B cell (primary cell): ENCODE measurements at regions not wholly inside any gene's neighbourhood (a gene's known extent, or its start where the extent isn't known, plus 50 kb on each side); places are given as distances from the start of the nearest gene placed in this dataset.

Experiments used
- EZH2 ChIP-seq: IDR thresholded peaks from 2 replicates; pipeline ENCODE4 v1.6.1; 2012; ENCODE audit warnings: borderline replicate concordance, low read depth, mild to moderate bottlenecking, moderate library complexity, low read length; ENCODE audit not compliant: insufficient read depth, poor library complexity, severe bottlenecking
- TF ChIP-seq, protein P1 (sequence below): fragments of 200-600 bp; IDR thresholded peaks from one replicate; pipeline ENCODE4 v1.8.0; 2022; ENCODE audit warnings: antibody characterized with exemption, mild to moderate bottlenecking

DNA sequence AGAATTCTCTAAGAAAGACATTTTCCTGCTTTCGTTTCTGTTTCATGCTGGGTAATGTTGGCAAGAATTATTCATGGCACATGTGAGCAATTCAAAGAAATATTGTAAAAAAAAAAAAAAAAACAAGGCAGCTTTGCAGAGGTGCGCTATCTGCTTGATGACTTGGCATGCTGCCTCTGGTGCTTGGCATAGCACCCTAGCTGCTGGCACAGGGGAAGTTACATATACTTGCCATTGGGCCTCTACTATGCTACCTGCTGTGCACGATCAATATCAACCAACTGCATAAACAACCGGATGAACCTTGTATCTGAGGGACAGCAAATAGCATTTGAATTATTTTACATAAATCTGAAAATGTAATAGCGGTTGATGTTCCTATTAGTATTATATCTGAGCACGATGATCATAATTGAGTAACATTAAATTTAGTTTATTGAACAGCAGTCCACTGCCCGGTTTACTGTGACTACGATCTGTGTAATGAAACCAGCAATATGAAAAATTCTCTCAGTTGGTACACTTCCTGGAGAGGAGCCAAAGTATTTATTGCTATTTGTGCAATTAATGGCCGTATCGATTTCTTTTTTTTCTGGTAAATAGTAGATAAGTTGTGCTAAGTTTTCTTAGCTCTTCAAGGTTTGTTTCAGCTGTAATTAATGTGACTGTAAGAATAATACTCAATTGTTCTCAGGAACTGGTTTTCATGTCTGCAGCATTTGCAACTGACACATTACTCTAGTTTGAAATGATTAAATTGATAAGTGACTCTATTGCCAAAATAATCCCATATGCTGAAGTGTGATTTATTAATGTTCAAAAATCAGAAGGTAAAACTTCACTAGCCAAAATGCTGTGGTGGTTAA is 717.3 kb downstream of the DACH1 start:
- TF ChIP-seq, protein P1, sequence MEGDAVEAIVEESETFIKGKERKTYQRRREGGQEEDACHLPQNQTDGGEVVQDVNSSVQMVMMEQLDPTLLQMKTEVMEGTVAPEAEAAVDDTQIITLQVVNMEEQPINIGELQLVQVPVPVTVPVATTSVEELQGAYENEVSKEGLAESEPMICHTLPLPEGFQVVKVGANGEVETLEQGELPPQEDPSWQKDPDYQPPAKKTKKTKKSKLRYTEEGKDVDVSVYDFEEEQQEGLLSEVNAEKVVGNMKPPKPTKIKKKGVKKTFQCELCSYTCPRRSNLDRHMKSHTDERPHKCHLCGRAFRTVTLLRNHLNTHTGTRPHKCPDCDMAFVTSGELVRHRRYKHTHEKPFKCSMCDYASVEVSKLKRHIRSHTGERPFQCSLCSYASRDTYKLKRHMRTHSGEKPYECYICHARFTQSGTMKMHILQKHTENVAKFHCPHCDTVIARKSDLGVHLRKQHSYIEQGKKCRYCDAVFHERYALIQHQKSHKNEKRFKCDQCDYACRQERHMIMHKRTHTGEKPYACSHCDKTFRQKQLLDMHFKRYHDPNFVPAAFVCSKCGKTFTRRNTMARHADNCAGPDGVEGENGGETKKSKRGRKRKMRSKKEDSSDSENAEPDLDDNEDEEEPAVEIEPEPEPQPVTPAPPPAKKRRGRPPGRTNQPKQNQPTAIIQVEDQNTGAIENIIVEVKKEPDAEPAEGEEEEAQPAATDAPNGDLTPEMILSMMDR: no peak
- TF ChIP-seq EZH2: no peak
